NCI-H748 (cell line): ENCODE measurements at regions not wholly inside any gene's neighbourhood (a gene's known extent, or its start where the extent isn't known, plus 50 kb on each side); places are given as distances from the start of the nearest gene placed in this dataset.

ENCODE experiments used
- DNase-seq: peaks from one replicate; lab custom pipeline; 2025; ENCODE audit not compliant: unreplicated experiment; lab: John Stamatoyannopoulos, UW

DNA sequence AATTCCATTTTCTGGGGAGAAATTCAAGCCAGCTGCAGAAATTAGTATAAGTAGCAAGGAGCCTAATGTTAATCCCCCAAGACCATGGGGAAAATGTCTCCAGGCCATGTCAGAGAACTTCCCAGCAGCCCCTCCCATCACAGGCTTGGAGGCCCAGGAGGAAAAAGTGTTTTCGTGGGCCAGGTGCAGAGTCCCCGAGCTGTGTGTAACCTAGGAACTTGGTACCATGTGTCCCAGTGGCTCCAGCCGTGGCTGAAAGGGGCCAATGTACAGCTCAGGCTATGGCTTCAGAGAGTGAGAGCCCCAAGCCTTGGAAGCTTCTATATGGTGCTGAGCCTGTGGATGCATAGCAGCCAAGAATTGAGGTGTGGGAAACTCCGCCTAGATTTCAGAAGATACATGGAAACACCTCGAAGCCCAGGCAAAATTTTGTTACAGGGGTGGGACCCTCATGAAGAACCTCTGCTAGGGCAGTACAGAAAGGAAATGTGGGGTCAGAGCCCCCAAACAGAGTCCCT is 286.3 kb downstream of the MATN1 start:
- no peak for DNase-seq

- DNase-seq, result no peak
These were observed 295.8 kb downstream of the MATN1 start for GRCh38 chr1:30427545-30427944.

DNA sequence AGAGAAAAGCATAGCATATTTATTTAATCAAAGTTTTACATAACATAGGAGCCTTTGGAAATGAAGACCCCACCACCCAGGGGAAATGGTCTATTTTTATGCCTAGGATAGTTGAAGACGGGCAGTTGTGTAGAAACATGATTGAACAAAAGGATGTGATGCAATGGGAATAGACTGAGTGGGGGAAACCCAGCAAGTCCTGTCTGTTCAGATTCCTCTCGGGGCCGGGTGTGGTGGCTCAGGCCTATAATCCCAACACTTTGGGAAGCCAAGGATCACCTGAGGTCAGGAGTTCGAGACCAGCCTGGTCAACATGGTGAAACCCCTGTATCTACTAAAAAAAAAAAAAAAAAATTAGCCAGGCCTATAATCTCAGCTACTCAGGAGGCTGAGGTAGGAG is 298.3 kb downstream of the MATN1 start:
- no peak for DNase-seq

- DNase-seq, result no peak
These were observed 299.8 kb downstream of the MATN1 start for GRCh38 chr1:30423570-30423969.

GRCh38 chr1:30422251-30422650 is 301.1 kb downstream of the MATN1 start:
- no peak for DNase-seq

- no peak for DNase-seq
These were observed 302.8 kb downstream of the MATN1 start for GRCh38 chr1:30420519-30421050.

- no peak for DNase-seq
These were observed 303.6 kb downstream of the MATN1 start for GRCh38 chr1:30419831-30420230.

- DNase-seq, result no peak
These were observed 304.3 kb downstream of the MATN1 start for GRCh38 chr1:30418939-30419720.

- no peak for DNase-seq
These were observed 305.1 kb downstream of the MATN1 start for GRCh38 chr1:30418061-30418938.

GRCh38 chr1:30417701-30418046 is 305.7 kb downstream of the MATN1 start:
- DNase-seq, result no peak

DNA sequence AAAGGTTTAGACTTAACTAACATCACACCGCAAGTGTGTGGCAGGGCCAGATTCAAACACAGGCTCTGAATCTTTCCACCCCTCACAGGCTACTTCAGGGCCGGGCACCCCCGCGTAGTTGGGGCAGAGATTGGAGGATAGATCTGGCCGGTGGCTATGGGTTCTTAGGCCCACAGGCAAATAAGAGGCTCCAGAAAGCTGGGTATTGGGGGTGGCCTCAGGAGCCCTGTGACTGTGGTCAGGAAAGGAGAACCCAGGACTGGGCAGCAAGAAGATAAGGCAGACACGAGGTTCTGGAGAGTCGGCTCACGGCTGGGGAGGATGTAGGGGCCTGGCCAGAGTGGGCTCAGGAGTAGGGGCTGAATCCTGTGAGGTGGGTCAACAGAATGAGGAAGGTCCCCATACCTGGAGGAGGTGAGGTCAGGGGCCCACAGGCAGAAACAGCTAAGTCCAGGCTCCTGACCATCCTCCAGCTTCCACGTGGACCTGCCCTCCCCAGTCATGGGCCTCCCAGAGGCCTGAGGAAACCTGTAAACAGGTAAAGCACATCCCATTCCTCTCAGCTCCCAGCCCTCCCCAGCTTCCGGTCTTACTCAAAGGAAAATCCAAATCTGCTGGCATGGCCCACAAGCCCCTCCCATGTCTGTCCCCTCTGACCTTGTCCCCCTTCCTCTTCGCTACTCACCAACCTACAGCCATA is 306.2 kb downstream of the MATN1 start:
- no peak for DNase-seq

DNA sequence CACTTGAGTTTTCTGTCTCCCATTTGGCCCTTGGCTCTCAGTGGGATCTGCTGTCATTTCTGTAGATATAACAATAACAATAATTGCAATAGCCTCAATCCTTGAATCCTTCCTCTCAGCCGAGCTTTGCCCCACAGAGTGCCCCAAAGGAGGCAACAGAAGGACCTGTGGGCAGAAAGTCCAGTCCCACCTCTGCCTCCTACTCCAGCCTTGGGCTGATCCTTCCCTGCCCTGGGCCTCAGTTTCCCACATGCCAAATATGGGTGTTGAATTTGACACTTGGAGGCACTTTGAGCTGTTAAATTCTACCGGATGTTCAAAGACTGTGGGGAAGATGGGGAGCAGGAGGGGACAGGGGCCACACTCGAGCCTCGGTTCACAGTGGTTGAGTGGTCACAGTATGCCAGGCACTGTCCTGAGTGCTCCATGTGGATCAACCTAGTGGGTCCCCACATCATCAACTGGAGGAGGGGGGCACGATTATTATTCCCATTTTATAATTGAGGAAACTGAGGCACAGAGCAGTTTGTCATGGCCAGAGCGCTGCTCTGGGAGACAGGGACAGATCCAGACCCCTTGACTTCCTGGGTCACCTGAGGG is 307.1 kb downstream of the MATN1 start:
- no peak for DNase-seq

GRCh38 chr1:30415171-30415940 is 308.0 kb downstream of the MATN1 start:
- no peak for DNase-seq

DNA sequence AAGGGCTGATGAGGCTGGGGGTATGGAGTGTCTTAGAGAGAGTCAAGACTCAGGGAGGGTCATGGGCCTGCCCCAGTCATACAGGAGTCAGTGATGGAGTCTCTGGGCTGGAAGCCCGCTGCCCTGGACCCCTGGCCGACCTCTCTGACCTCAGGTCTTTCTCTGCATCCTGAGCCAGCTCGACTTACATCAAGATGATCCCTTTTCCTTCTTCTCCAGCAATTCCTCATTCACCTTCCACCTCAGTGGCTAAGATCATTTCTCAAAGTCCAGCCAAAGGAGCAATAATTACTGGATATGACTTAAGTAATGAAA is 308.6 kb downstream of the MATN1 start:
- no peak for DNase-seq

- no peak for DNase-seq
These were observed 309.1 kb downstream of the MATN1 start for GRCh38 chr1:30414086-30414850.

DNA sequence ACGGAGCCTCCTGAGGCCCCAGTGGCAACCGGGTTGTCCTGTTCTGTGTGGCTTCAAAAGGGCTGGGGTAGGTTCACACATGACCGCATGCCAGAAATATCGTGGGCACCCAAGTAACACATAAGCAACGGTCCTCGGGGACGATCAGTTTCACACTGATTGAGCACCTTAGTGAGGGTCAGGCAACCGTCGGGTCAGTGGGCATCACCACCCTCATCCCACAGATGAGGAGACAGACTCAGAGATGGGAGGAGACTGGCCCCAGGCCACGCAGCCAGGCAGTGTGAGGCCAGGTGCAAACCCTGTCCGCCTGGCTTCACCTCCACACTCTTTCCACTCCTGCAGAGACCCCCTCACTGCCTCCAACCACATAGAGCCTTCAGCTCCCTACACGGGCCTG is 309.8 kb downstream of the MATN1 start:
- DNase-seq, result no peak

- DNase-seq, result no peak
These were observed 310.3 kb downstream of the MATN1 start for GRCh38 chr1:30413111-30413440.

DNA sequence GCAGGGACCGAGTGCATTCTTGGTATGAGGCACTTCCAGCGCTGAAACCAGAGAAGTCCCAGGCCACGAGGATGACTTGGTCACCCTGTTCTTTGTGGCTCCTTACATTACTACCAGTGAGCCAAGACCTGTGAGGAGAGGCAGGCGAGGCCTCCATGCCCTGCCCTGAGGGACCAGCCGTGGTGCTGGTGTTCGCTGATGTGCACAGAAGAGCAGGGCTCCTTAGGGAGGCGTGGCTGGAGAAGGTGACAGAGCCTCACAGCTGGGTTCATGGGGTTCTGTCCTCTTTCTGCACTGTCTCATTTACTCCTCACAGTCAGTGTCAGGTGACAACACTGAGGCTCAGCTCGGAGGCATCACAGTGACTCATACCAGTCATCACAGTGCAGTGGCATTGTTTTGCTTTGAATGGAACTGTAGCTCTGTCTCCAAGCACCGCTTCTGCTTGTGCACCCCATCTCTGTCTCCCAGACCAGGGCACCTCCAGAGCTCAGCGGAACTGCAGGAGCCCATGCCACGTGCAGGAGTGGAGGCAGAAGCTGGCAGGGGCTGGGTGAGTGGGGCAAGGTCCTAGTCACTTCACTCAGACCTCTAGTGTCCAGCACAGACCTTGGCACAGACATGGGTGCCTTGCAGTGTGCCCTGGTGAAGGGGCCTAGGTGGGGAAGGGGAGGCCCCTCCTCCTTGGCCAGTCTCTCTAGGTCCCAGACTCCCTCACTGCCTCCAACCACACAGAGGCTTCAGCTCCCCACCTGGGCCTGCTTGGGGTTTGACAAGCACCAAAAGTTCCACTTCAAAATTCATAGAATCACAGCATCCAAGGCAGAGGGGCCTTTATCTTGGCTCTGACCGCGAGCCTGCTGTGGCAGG is 310.9 kb downstream of the MATN1 start:
- DNase-seq, result no peak

- no peak for DNase-seq
These were observed 312.2 kb downstream of the MATN1 start for GRCh38 chr1:30411206-30411605.
